Activated CD8-positive, alpha-beta memory T cell treated with anti-CD3 and anti-CD28 coated beads for 24 hours (primary cell): ENCODE measurements at regions not wholly inside any gene's neighbourhood (a gene's known extent, or its start where the extent isn't known, plus 50 kb on each side); places are given as distances from the start of the nearest gene placed in this dataset.

Experiments
- DNase-seq: peaks from one replicate; pipeline ENCODE4 v3.0.0-alpha.2; 2020

- DNase-seq = no peak
These were observed 225.8 kb downstream of the TTC32 start for GRCh38 chr2:19675856-19676460.

GRCh38 chr2:19675003-19675629, 226.7 kb downstream of the TTC32 start:
- no peak for DNase-seq

GRCh38 chr2:19674051-19675002, 227.5 kb downstream of the TTC32 start:
- DNase-seq = no peak

DNA sequence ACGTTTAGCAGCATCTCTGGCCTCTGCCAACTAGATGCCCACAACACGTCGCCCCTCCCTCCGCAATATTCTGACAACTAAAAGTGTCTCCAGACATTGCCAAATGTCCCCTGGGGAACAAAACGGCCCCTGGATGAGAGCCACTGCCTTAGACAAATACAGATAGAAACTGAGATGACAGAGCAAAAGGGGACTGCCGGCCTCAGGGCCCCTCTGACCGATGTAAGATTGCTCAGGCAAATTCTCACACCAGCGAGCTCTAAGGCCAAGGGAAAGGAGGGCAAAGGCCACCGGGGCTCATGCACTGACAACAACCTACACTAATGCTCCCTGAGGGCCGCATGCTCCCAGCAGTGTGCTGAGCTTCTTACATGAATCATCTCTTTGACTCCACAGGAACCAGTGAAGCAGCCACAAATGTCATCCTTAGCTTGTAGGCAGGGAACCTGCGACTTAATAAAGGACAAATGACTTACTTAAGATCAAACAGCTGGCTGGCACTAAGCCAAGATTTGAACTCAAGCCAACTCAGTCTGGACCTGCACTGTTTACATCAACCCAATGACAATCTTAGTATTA, 228.5 kb downstream of the TTC32 start:
- no peak for DNase-seq

GRCh38 chr2:19671916-19672315, 229.9 kb downstream of the TTC32 start:
- DNase-seq = no peak

DNA sequence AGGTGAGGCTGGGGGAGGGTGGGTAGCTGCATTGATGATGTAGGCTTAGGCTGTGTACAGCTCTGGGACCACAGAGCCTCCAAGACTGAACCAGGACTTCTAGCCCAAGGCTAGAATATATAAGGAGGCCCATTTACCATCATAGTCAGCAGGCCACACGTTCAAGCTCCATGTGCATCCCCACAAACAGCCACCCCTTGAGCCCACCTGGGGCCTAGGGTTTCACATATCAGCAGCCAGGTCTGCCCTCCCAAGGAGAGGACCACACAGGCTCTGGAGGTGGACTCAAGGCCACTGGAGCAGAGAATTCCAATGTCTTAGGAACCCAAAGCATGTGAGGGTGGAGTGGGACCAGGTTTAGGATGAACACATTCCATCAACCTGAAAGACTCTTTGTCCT, 230.5 kb downstream of the TTC32 start:
- no peak for DNase-seq

DNA sequence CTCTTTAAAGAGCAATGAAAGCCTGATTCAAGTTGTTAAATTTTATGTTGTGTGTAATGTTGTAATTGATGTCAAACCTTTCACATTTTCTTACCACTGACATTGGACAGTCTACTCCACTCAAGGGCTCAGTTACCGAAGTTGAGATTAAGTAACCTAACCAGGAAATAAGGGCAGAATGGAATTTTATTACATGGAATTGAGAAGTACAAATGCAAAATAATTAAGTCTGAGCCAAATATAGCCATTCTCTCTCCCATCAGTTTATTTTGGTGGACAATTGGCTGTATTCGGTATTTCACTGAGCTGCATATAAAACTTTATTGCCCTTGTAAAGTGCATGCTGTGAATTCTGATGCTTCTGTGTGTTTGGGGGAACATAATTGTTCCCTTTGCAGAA, 231.5 kb downstream of the TTC32 start:
- DNase-seq = no peak

GRCh38 chr2:19669559-19669958, 232.2 kb downstream of the TTC32 start:
- DNase-seq = no peak

DNA sequence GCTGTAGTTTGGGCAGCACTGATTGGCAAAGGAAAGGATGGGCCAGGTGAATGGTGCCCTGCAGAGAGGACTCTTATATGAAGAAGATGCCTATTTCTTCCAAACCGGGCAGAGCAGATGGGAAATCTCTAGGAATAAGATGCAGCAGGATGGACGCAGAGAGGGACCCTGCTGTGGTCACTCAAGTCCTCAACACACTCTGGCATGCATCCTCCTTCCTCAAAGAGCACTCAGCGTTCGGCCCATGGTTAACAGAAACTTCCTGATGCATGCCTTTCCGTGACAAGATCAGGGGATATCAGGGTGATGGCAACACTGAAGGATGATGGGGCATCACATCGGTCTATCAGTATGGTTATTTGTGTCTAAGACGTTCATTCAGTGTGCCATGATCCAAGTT, 232.7 kb downstream of the TTC32 start:
- no peak for DNase-seq

- no peak for DNase-seq
These were observed 234.2 kb downstream of the TTC32 start for GRCh38 chr2:19667536-19667949.

DNA sequence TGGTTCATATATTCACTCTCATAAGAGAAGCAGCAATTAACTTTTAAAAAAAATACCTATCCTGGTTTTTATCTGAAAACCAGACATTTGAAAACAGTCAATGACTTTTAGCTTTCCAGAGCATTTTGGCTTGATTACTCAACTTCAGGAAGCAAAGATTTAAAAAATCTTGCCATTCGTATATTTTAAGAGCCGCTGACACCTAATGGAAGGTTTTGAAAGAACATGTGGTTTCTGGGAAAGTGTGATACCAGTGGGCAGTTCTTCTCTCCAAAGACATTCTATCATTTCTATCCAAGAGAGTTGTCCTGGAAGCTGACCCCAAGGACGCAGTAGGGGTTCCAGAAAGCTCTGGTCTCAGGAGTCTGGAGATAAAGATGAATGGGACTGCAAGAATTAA, 234.7 kb downstream of the TTC32 start:
- DNase-seq = no peak

GRCh38 chr2:19664646-19665045, 237.1 kb downstream of the TTC32 start:
- DNase-seq = no peak

- DNase-seq = no peak
These were observed 242.6 kb downstream of the TTC32 start for GRCh38 chr2:19659024-19659792.

DNA sequence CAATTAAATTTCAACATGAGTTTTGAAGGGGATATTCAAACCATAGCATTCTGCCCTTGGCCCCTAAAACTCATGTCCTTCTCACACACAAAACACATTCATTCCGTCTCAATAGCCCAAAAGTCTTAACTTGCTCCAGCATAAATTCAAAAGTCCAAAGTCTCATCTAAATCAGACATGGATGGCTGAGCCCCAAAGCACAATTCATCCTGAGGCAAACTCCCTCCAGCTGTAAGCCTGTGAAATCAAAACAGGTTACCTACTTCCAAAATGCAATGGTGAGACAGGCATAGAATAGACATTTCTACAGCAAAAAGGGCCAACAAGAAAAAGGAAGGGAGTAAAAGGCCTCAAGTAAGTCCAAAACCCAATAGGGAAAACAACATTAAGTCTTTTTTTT, 245.8 kb downstream of the TTC32 start:
- DNase-seq = no peak

DNA sequence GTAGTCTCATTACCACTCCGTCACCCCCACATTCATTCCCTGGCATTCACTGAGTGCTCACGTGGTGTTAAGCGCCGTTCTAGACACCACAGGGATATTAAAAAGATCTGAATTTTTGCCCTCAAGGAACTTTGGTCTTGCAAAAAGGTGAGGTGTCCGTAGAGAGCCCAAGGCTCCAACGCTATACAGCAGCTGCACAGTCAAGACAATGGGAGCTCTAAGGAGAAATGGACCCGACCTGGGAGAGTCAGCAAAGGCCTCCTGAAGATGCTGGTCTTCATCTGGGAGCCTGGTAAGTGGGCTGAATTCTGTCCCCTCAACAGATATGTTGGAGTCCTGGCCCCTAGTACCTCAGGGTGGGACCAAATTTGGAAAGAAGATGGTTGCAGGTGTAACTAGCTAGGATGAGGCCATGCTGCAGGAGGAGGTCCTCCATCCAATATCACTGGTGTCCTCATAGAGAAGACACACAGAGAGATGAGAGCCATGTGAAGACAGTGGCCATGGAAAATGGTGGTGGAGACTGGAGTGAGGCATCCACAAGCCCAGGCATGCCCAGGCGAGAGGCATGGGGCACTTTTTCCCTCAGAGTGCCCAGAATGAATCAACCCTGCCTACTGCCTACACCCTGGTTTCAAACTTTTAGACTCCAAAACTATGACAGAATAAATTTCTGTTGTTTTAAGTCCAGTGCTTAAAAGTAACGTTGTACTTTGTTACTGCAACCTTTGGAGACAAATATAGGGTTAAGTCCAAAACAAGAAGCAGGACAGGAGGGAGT, 247.3 kb downstream of the TTC32 start:
- DNase-seq = no peak

DNA sequence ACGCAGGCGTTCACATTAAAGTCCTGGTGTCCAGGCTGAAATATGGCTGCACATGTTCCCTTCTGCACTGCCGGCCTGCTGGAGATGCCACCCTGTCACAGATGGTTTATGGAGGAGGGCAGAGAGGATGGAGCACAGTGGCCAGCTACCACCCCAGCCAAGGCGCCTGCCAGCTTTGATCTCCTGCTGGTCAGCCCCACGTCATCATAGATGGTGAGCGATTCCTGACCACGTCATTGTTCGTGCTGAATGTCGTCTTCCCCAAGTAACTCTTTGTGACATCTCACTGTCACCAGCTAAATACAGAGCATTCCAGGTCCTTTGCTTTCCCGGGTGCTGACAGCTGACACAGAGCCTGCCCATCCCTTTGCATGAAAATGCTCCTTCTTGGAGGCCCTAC, 248.3 kb downstream of the TTC32 start:
- DNase-seq = no peak

DNA sequence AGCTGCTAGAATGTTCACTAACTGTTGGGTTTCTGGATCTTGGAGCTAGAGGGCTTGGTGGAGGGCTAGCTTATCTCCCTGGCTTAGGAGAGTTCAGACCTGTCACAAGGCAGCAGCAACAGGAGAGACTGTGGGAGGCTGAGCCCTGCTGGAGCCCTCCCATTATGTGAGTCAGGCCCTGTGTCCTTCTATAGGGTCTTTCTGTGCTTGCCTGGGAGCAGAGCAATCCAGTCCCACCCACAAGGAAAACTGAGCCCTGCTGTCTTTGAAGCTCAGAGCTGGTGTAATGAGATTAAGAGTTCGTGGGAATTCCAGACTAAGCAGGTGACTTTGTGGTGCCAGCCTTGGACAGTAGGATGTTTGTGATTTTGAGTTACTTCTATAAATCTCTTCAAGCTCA, 249.0 kb downstream of the TTC32 start:
- DNase-seq = no peak

DNA sequence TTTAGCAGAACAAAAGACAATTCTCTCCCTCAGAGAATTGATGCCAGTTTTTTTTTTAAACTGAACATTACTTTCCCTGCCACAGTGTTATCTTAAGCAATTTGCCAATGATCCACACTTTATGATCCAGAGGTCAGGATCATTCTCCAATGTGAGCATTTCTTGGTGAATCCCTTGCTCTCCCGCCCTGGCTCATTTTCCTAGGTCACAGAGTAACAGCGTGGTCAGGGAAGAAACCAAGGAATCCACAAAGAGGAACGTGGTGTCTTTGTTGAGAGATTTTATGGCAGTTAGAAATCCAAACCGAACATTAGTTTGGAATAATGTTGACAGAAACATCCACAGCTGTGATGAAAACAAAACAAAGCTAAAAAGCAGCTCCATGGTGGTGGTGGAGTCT, 250.3 kb downstream of the TTC32 start:
- DNase-seq = no peak

- no peak for DNase-seq
These were observed 251.9 kb downstream of the TTC32 start for GRCh38 chr2:19649785-19650380.

DNA sequence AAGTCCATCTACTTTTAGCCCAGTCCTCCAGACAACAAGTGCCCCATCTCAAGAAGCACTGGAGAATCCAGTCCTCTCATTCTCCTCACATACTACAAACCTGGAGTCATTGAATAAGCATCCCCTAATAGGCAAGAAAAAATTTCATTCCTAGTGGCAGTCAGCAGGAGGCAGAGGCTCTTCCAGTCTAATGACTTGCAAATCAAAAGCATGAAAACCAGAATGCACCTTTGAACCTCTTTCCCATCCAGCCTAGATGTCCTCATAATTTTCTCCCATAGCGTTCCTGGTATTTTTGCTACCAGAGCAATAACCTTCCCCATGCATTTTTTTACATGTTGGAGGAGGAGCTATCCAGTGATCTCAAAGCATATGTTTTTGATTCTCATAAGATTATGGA, 252.6 kb downstream of the TTC32 start:
- DNase-seq = no peak

GRCh38 chr2:19648583-19648982, 253.2 kb downstream of the TTC32 start:
- DNase-seq = no peak

GRCh38 chr2:19646987-19647386, 254.8 kb downstream of the TTC32 start:
- DNase-seq = no peak
